ENCODE measurements at regions not wholly inside any gene's neighbourhood (a gene's known extent, or its start where the extent isn't known, plus 50 kb on each side); places are given as distances from the start of the nearest gene placed in this dataset.
"Not testable (repeated sequence)": the region's sequence is repeated elsewhere in the genome, so short reads cannot be mapped to it uniquely, and the experiment has no call there.

- TF ChIP-seq CTCF, POLR2A, POLR2AphosphoS5 (IDR thresholded peaks at IDR 0.05): not testable (repeated sequence)
Observed at GRCh38 chrX:94862470-94862869, 1188.5 kb downstream of the FAM133A start.
